ENCODE measurements at regions not wholly inside any gene's neighbourhood (a gene's known extent, or its start where the extent isn't known, plus 50 kb on each side); places are given as distances from the start of the nearest gene placed in this dataset.

DNA sequence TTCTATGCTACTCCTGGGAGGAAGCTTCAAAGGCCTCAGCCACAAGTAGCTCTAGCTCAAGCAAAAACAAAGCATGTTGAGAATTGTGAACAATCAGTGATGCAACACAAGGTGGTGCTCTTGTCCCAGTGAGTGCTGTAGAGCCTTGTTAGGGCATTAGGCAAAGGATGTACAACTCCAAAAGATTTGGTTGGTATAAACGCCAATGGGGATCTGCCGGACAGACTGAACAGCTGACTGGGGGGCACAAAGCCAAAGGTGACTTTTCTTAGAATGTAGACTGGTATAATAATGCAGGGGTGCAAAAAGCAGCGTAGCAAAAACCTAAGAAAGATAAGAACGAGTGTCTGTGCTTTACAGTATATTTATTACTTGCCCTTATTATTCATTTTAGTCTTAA, 62.6 kb upstream of the ALB start:
- TF ChIP-seq POLR2A (IDR thresholded peaks at IDR 0.05; ENCODE audit: low read depth, low read length) (no peak), TAF1 (IDR thresholded peaks at IDR 0.05; ENCODE audit: low read depth, low read length) (no peak), POLR2AphosphoS5 (IDR thresholded peaks at IDR 0.05; ENCODE audit: low read depth, low read length) (no peak), SPI1 (IDR thresholded peaks at IDR 0.05; ENCODE audit: low read depth, low read length) (no peak)
